Tibial nerve (tissue), 4 donors: ENCODE measurements at regions not wholly inside any gene's neighbourhood (a gene's known extent, or its start where the extent isn't known, plus 50 kb on each side); places are given as distances from the start of the nearest gene placed in this dataset.
"Not testable (repeated sequence)": the region's sequence is repeated elsewhere in the genome, so short reads cannot be mapped to it uniquely, and the experiment has no call there.

Experiments
- DNase-seq, 2 donors: peaks; one replicate each; pipeline ENCODE4 v3.0.0-alpha.2; 2019; ENCODE audit warnings: low spot score in 2 of 2
- H3K27ac ChIP-seq, 4 donors: fragments of 200-600 bp; sonication (generic) in 3 of 4; one replicate each; pipeline ENCODE4 v1.5.1; 2017 to 2019; ENCODE audit warnings: mild to moderate bottlenecking in 1 of 4
- H3K27me3 ChIP-seq, 2 donors: fragments of 200-600 bp; sonication (generic) in 1 of 2; one replicate each; pipeline versions ENCODE4 v1.5.1 to v1.6.0; 2017 to 2019
- H3K36me3 ChIP-seq, 3 donors: fragments of 200-600 bp; sonication (generic); one replicate each; pipeline ENCODE4 v1.5.1; 2018 to 2019
- H3K4me1 ChIP-seq, 4 donors: fragments of 200-600 bp; sonication (generic) in 3 of 4; one replicate each; pipeline ENCODE4 v1.5.1; 2017 to 2019
- H3K4me3 ChIP-seq, 4 donors: fragments of 200-600 bp; sonication (generic) in 3 of 4; one replicate each; pipeline ENCODE4 v1.5.1; 2017 to 2019; ENCODE audit warnings: mild to moderate bottlenecking in 1 of 4, moderate library complexity in 1 of 4
- H3K9me3 ChIP-seq, 4 donors: fragments of 200-600 bp; sonication (generic) in 3 of 4; one replicate each; pipeline ENCODE4 v1.5.1; 2017 to 2019
- CTCF ChIP-seq, 5 experiments: fragments of 200-600 bp in 3 of 5; fragments of 450-650 bp in 2 of 5; sonication (generic) in 3 of 5; IDR thresholded peaks; one replicate each; pipeline ENCODE4 v1.5.1; 2016 to 2019; ENCODE audit warnings: antibody characterized with exemption in 5 of 5, mild to moderate bottlenecking in 3 of 5, moderate library complexity in 2 of 5
- EP300 ChIP-seq, 2 donors: sonication (generic); formaldehyde crosslinking; IDR thresholded peaks; one replicate each; pipeline ENCODE4 v1.6.1; 2017; ENCODE audit warnings: antibody characterized with exemption in 2 of 2, mild to moderate bottlenecking in 1 of 2
- POLR2A ChIP-seq, 2 donors: fragments of 450-650 bp; IDR thresholded peaks; one replicate each; pipeline ENCODE4 v1.6.1; 2017; ENCODE audit warnings: antibody characterized with exemption in 2 of 2, mild to moderate bottlenecking in 2 of 2, moderate library complexity in 2 of 2
- WGBS, 2 donors: methylation state at CpG; one replicate each; pipeline ENCODE4 v1.1.5; 2018; 5-methylcytosine and 5-hydroxymethylcytosine counted together

GRCh38 chr21:14814282-14814681 lies 250.5 kb downstream of the NRIP1 start:
- Histone ChIP-seq H3K36me3 (no peaks in the 10 kb centered on the region), H3K27me3 (no peaks in the 10 kb centered on the region), H3K4me1 (no peaks in the 10 kb centered on the region), H3K4me3 (no peak overlapping the region), H3K9me3 (peaks cover 0 to 22% (median 3%) of the 10 kb centered on the region in 4 donors), H3K27ac (no peak overlapping the region)
- WGBS, 2 donors = 85 to 90% methylated on average over 3 of the region's 3 CpGs
- no peak for TF ChIP-seq POLR2A (IDR thresholded peaks at IDR 0.05)
- TF ChIP-seq EP300 (IDR thresholded peaks at IDR 0.05) = no peak
- no peak for TF ChIP-seq CTCF (IDR thresholded peaks at IDR 0.05)
- no peak for DNase-seq

- not testable (repeated sequence) for H3K4me3 ChIP-seq, H3K27ac ChIP-seq, H3K36me3 ChIP-seq, H3K27me3 ChIP-seq, DNase-seq, H3K4me1 ChIP-seq
- H3K9me3 ChIP-seq = peaks cover 0 to 17% (median 0%) of the 10 kb centered on the region in 4 donors
- 72 to 76% methylated on average over 2 of the region's 2 CpGs for WGBS, 2 donors
Measured at GRCh38 chr21:14804170-14804569, 258.1 kb upstream of the SAMSN1 start.

- TF ChIP-seq EP300 (IDR thresholded peaks at IDR 0.05) (no peak), CTCF (IDR thresholded peaks at IDR 0.05) (no peak), POLR2A (IDR thresholded peaks at IDR 0.05) (no peak)
- Histone ChIP-seq H3K9me3 (peaks cover 0 to 48% (median 5%) of the 10 kb centered on the region in 4 donors), H3K27ac (no peak overlapping the region), H3K36me3 (no peaks in the 10 kb centered on the region), H3K4me3 (no peak overlapping the region), H3K27me3 (no peaks in the 10 kb centered on the region), H3K4me1 (no peaks in the 10 kb centered on the region)
- no peak for DNase-seq
Measured at GRCh38 chr21:14797543-14797942, 251.4 kb upstream of the SAMSN1 start.

- H3K27me3 ChIP-seq = no peaks in the 10 kb centered on the region
- DNase-seq = no peak
- no peaks in the 10 kb centered on the region for H3K9me3 ChIP-seq
- no peak overlapping the region for H3K4me3 ChIP-seq
- no peak overlapping the region for H3K27ac ChIP-seq
- TF ChIP-seq EP300 (IDR thresholded peaks at IDR 0.05) = no peak
- TF ChIP-seq POLR2A (IDR thresholded peaks at IDR 0.05) = no peak
- no peak for TF ChIP-seq CTCF (IDR thresholded peaks at IDR 0.05)
- H3K4me1 ChIP-seq = no peaks in the 10 kb centered on the region
- no peaks in the 10 kb centered on the region for H3K36me3 ChIP-seq
Measured at GRCh38 chr21:14787312-14787711, 241.2 kb upstream of the SAMSN1 start.

GRCh38 chr21:14785679-14786078 lies 239.6 kb upstream of the SAMSN1 start:
- no peaks in the 10 kb centered on the region for H3K27me3 ChIP-seq
- H3K36me3 ChIP-seq = no peaks in the 10 kb centered on the region
- 94 to 95% methylated on average over 2 of the region's 2 CpGs for WGBS, 2 donors
- no peaks in the 10 kb centered on the region for H3K4me1 ChIP-seq
- peaks cover 0 to 4% (median 0%) of the 10 kb centered on the region in 4 donors for H3K9me3 ChIP-seq
- no peak overlapping the region for H3K4me3 ChIP-seq
- no peak for DNase-seq
- TF ChIP-seq CTCF (IDR thresholded peaks at IDR 0.05) = no peak
- H3K27ac ChIP-seq = no peak overlapping the region

GRCh38 chr21:14773777-14774345 lies 227.7 kb upstream of the SAMSN1 start:
- no peak for TF ChIP-seq POLR2A (IDR thresholded peaks at IDR 0.05)
- no peak for TF ChIP-seq EP300 (IDR thresholded peaks at IDR 0.05)
- peak; percentile 15 to 47 (median 20) for TF ChIP-seq CTCF (IDR thresholded peaks at IDR 0.05)
- no peaks in the 10 kb centered on the region for H3K4me1 ChIP-seq
- 35 to 36% methylated on average over 5 of the region's 5 CpGs for WGBS, 2 donors
- DNase-seq = peak; percentile 18 to 75
- H3K36me3 ChIP-seq = no peaks in the 10 kb centered on the region
- H3K4me3 ChIP-seq = no peak overlapping the region
- no peaks in the 10 kb centered on the region for H3K27me3 ChIP-seq
- H3K27ac ChIP-seq = no peak overlapping the region
- H3K9me3 ChIP-seq = peaks cover 0 to 2% (median 0%) of the 10 kb centered on the region in 4 donors
